ENCODE measurements at regions not wholly inside any gene's neighbourhood (a gene's known extent, or its start where the extent isn't known, plus 50 kb on each side); places are given as distances from the start of the nearest gene placed in this dataset.

GRCh38 chr12:90305379-90305778 is 596.7 kb upstream of the ATP2B1 start:
- H3K9ac ChIP-seq (ENCODE audit: low read depth in 1 of 2, low read length in 2 of 2): no peak overlapping the region
- H3K9me3 ChIP-seq (ENCODE audit: control insufficient read depth in 4 of 4, low read length in 3 of 4): no peaks in the 10 kb centered on the region
- H3K27ac ChIP-seq (ENCODE audit: low read depth in 1 of 2, low read length in 2 of 2): no peak overlapping the region
- H3K4me1 ChIP-seq (ENCODE audit: control insufficient read depth in 4 of 4, insufficient read depth in 4 of 4, low read length in 3 of 4): no peaks in the 10 kb centered on the region
- TF ChIP-seq MAX (IDR thresholded peaks at IDR 0.05) (no peak), FOXA2 (IDR thresholded peaks at IDR 0.05) (no peak), YY1 (IDR thresholded peaks at IDR 0.05) (no peak), FOXA1 (IDR thresholded peaks at IDR 0.05) (no peak), TAF1 (conservative IDR thresholded peaks at IDR 0.05) (no peak), ZBTB33 (IDR thresholded peaks at IDR 0.05) (no peak), HNF4G (IDR thresholded peaks at IDR 0.05) (no peak), EGR1 (IDR thresholded peaks at IDR 0.05; ENCODE audit: low read depth in 2 of 2) (no peak), SP1 (IDR thresholded peaks at IDR 0.05) (no peak), CTCF (IDR thresholded peaks at IDR 0.05; ENCODE audit: low read depth, low read length, missing input control) (no peak), ATF3 (IDR thresholded peaks at IDR 0.05) (no peak), JUND (IDR thresholded peaks at IDR 0.05) (no peak), RXRA (IDR thresholded peaks at IDR 0.05) (no peak), REST (IDR thresholded peaks at IDR 0.05) (no peak), HNF4A (conservative IDR thresholded peaks at IDR 0.05) (no peak), GABPA (IDR thresholded peaks at IDR 0.05 in 1 of 2, conservative IDR thresholded peaks at IDR 0.05 in 1 of 2) (no peak)
- no peak overlapping the region for H3K4me3 ChIP-seq (ENCODE audit: low read depth in 1 of 3, low read length in 3 of 3)
- no peak for DNase-seq (ENCODE audit: low spot score)
- 58% methylated on average over 3 of the region's 3 CpGs for WGBS
- H3K27me3 ChIP-seq (ENCODE audit: control insufficient read depth in 4 of 4, insufficient read depth in 4 of 4, low read length in 3 of 4): no peaks in the 10 kb centered on the region
- no peaks in the 10 kb centered on the region for H3K36me3 ChIP-seq (ENCODE audit: control insufficient read depth in 4 of 4, insufficient read depth in 3 of 4, low read depth in 1 of 4, low read length in 3 of 4)

- Histone ChIP-seq H3K27ac (ENCODE audit: low read depth in 1 of 2, low read length in 2 of 2) (no peak overlapping the region), H3K4me3 (ENCODE audit: low read depth in 1 of 3, low read length in 3 of 3) (no peak overlapping the region), H3K4me1 (ENCODE audit: control insufficient read depth in 4 of 4, insufficient read depth in 4 of 4, low read length in 3 of 4) (no peaks in the 10 kb centered on the region), H3K27me3 (ENCODE audit: control insufficient read depth in 4 of 4, insufficient read depth in 4 of 4, low read length in 3 of 4) (no peaks in the 10 kb centered on the region), H3K36me3 (ENCODE audit: control insufficient read depth in 4 of 4, insufficient read depth in 3 of 4, low read depth in 1 of 4, low read length in 3 of 4) (no peaks in the 10 kb centered on the region), H3K9ac (ENCODE audit: low read depth in 1 of 2, low read length in 2 of 2) (no peak overlapping the region), H3K9me3 (ENCODE audit: control insufficient read depth in 4 of 4, low read length in 3 of 4) (no peaks in the 10 kb centered on the region)
- DNase-seq (ENCODE audit: low spot score): no peak
- WGBS: 86% methylated on average over 2 of the region's 2 CpGs
- TF ChIP-seq HNF4G (IDR thresholded peaks at IDR 0.05) (no peak), MAX (IDR thresholded peaks at IDR 0.05) (no peak), SP1 (IDR thresholded peaks at IDR 0.05) (no peak), EGR1 (IDR thresholded peaks at IDR 0.05; ENCODE audit: low read depth in 2 of 2) (no peak), FOXA1 (IDR thresholded peaks at IDR 0.05) (no peak), RXRA (IDR thresholded peaks at IDR 0.05) (no peak), ZBTB33 (IDR thresholded peaks at IDR 0.05) (no peak), RAD21 (IDR thresholded peaks at IDR 0.05) (no peak), ATF3 (IDR thresholded peaks at IDR 0.05) (no peak), HNF4A (conservative IDR thresholded peaks at IDR 0.05) (no peak), JUND (IDR thresholded peaks at IDR 0.05) (no peak), GABPA (IDR thresholded peaks at IDR 0.05 in 1 of 2, conservative IDR thresholded peaks at IDR 0.05 in 1 of 2) (no peak), TAF1 (conservative IDR thresholded peaks at IDR 0.05) (no peak), NR2F2 (IDR thresholded peaks at IDR 0.05) (no peak), CTCF (IDR thresholded peaks at IDR 0.05; ENCODE audit: low read depth, low read length, missing input control) (no peak), YY1 (IDR thresholded peaks at IDR 0.05) (no peak)
These were observed 595.6 kb upstream of the ATP2B1 start for GRCh38 chr12:90304231-90304630.
